ENCODE measurements at regions not wholly inside any gene's neighbourhood (a gene's known extent, or its start where the extent isn't known, plus 50 kb on each side); places are given as distances from the start of the nearest gene placed in this dataset.

- Histone ChIP-seq H3K4me3 (no peak overlapping the region), H3K27me3 (no peaks in the 10 kb centered on the region), H3K27ac (no peak overlapping the region), H3K36me3 (ENCODE audit: low read depth, missing control alignments) (no peaks in the 10 kb centered on the region), H3K9me3 (no peaks in the 10 kb centered on the region), H3K4me1 (no peaks in the 10 kb centered on the region)
- intact Hi-C loops (cut with DNase I; ENCODE audit: low total_unique reads), result no loop called here
- TF ChIP-seq, protein P1, sequence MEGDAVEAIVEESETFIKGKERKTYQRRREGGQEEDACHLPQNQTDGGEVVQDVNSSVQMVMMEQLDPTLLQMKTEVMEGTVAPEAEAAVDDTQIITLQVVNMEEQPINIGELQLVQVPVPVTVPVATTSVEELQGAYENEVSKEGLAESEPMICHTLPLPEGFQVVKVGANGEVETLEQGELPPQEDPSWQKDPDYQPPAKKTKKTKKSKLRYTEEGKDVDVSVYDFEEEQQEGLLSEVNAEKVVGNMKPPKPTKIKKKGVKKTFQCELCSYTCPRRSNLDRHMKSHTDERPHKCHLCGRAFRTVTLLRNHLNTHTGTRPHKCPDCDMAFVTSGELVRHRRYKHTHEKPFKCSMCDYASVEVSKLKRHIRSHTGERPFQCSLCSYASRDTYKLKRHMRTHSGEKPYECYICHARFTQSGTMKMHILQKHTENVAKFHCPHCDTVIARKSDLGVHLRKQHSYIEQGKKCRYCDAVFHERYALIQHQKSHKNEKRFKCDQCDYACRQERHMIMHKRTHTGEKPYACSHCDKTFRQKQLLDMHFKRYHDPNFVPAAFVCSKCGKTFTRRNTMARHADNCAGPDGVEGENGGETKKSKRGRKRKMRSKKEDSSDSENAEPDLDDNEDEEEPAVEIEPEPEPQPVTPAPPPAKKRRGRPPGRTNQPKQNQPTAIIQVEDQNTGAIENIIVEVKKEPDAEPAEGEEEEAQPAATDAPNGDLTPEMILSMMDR (IDR thresholded peaks at IDR 0.05), result no peak
- no peak for TF ChIP-seq POLR2A (IDR thresholded peaks at IDR 0.05)
- no peak for DNase-seq
- WGBS, 2 donors, result 62 to 84% methylated on average over 2 of the region's 2 CpGs
Observed at GRCh38 chr6:62640749-62641148, 354.7 kb upstream of the KHDRBS2 start.

DNA sequence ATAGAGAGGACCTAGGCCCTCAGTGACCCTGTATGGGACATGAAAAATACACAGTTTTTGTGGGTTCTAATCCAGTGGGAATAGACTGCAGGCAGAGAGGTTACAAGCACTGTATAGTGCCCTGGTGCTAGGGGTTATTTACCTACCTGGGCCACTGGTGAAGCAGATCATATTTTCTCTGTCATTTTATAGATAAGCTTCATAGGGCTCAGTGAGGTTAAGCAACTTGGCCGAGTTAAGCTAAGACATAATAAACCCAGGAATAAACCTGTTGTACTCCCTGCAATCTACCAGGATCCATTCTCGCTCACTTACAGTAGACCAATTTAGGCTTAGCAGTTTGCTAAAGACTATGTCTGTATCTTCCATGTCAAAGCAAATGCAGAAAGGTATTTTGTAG is 340.6 kb upstream of the KHDRBS2 start:
- H3K4me1 ChIP-seq, result no peaks in the 10 kb centered on the region
- H3K27me3 ChIP-seq, result no peaks in the 10 kb centered on the region
- 78 to 79% methylated on average over 2 of the region's 2 CpGs for WGBS, 2 donors
- no peak overlapping the region for H3K27ac ChIP-seq
- H3K36me3 ChIP-seq (ENCODE audit: low read depth, missing control alignments), result no peaks in the 10 kb centered on the region
- no peaks in the 10 kb centered on the region for H3K9me3 ChIP-seq
- DNase-seq, result no peak
- TF ChIP-seq POLR2A (IDR thresholded peaks at IDR 0.05), result no peak
- TF ChIP-seq, protein P1 (IDR thresholded peaks at IDR 0.05), result no peak
- no peak overlapping the region for H3K4me3 ChIP-seq
- intact Hi-C loops (cut with DNase I; ENCODE audit: low total_unique reads), result no loop called here

- intact Hi-C loops (cut with DNase I; ENCODE audit: low total_unique reads), result no loop called here
- Histone ChIP-seq H3K9me3 (no peaks in the 10 kb centered on the region), H3K4me3 (no peak overlapping the region), H3K27me3 (no peaks in the 10 kb centered on the region), H3K27ac (no peak overlapping the region), H3K36me3 (ENCODE audit: low read depth, missing control alignments) (no peaks in the 10 kb centered on the region), H3K4me1 (no peaks in the 10 kb centered on the region)
- 94 to 97% methylated on average over 1 of the region's 1 CpG for WGBS, 2 donors
- no peak for TF ChIP-seq POLR2A (IDR thresholded peaks at IDR 0.05)
- no peak for DNase-seq
Observed at GRCh38 chr6:62623846-62624532, 338.0 kb upstream of the KHDRBS2 start.

DNA sequence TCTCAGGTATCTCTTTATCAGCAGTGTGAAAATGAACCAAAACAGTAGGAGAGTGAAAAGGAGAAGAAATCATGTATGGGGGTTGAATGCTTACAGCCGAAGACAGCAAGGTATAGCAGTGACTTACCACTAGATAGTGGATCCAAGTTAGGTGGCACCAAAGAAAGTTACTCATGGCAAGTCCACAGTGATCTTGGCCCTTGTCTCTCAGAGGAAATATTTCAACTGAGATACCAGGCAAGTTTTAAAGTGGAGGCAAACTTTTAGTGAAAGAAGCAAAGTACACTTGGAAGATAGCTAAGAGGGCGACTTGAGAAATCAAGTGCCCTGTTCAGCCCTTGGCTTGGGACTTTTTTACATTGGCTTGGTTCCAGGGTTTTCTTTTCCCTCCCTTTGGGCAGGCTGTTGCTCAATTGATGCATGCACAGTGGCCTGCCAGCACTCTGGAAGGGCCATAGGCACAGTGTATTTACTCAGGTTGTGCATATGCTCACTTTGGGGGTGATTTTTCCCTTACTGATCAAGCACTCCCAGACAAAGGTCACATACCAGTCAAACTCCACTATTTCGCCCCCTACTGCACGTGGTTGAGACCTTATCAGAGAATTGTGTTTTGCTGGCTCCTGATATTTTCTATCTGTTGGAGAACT is 329.5 kb upstream of the KHDRBS2 start:
- H3K9me3 ChIP-seq, result no peaks in the 10 kb centered on the region
- H3K27ac ChIP-seq, result no peak overlapping the region
- intact Hi-C loops (cut with DNase I; ENCODE audit: low total_unique reads), result no loop called here
- DNase-seq, result no peak
- H3K4me1 ChIP-seq, result no peaks in the 10 kb centered on the region
- no peak overlapping the region for H3K4me3 ChIP-seq
- H3K36me3 ChIP-seq (ENCODE audit: low read depth, missing control alignments), result no peaks in the 10 kb centered on the region
- no peaks in the 10 kb centered on the region for H3K27me3 ChIP-seq
- TF ChIP-seq POLR2A (IDR thresholded peaks at IDR 0.05), result no peak
- TF ChIP-seq, protein P1 (IDR thresholded peaks at IDR 0.05), result no peak
- 64 to 65% methylated on average over 4 of the region's 4 CpGs for WGBS, 2 donors

- Histone ChIP-seq H3K4me1 (no peaks in the 10 kb centered on the region), H3K27ac (no peak overlapping the region), H3K4me3 (no peak overlapping the region), H3K36me3 (ENCODE audit: low read depth, missing control alignments) (no peaks in the 10 kb centered on the region), H3K9me3 (no peaks in the 10 kb centered on the region), H3K27me3 (no peaks in the 10 kb centered on the region)
- intact Hi-C loops (cut with DNase I; ENCODE audit: low total_unique reads), result no loop called here
- peak; percentile 35 for DNase-seq
- no peak for TF ChIP-seq POLR2A (IDR thresholded peaks at IDR 0.05)
- TF ChIP-seq, protein P1 (IDR thresholded peaks at IDR 0.05), result peak in 1 of 3 experiments; percentile 30
Observed at GRCh38 chr6:62614442-62614841, 328.4 kb upstream of the KHDRBS2 start.
